LNCaP clone FGC (cell line): ENCODE measurements at regions not wholly inside any gene's neighbourhood (a gene's known extent, or its start where the extent isn't known, plus 50 kb on each side); places are given as distances from the start of the nearest gene placed in this dataset.

Experiments used
- DNase-seq: peaks from one replicate; pipeline ENCODE4 v3.0.0-alpha.2; 2011; ENCODE audit warnings: low read depth
- H3K4me3 ChIP-seq: 2 replicates; pipeline ENCODE4 v1.5.1; 2011; ENCODE audit warnings: mild to moderate bottlenecking, low read depth, low read length, control low read depth
- TF ChIP-seq, protein P1 (sequence below): IDR thresholded peaks from 2 replicates; pipeline ENCODE4 v1.5.1; 2012; ENCODE audit warnings: mild to moderate bottlenecking; ENCODE audit not compliant: control insufficient read depth, insufficient read depth; ENCODE audit errors: extremely low read depth

DNA sequence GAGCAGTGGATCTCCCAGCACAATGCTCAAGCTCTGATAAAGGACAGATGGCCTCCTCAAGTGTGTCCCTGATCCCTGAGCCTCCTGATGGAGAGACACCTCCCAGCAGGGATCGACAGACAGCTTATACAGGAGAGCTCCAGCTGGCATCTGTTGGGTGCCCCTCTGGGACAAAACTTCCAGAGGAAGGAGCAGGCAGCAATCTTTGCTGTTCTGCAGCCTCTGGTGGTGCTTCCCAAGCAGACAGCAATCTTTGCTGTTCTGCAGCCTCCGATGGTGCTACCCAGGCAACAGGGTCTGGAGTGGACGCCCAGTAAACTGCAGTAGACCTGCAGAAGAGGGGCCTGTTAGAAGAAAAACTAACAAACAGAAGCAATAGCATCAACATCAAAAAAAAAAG, 349.3 kb upstream of the SPRY2 start:
- H3K4me3 ChIP-seq, result no peak overlapping the region
- no peak for DNase-seq
- TF ChIP-seq, protein P1, sequence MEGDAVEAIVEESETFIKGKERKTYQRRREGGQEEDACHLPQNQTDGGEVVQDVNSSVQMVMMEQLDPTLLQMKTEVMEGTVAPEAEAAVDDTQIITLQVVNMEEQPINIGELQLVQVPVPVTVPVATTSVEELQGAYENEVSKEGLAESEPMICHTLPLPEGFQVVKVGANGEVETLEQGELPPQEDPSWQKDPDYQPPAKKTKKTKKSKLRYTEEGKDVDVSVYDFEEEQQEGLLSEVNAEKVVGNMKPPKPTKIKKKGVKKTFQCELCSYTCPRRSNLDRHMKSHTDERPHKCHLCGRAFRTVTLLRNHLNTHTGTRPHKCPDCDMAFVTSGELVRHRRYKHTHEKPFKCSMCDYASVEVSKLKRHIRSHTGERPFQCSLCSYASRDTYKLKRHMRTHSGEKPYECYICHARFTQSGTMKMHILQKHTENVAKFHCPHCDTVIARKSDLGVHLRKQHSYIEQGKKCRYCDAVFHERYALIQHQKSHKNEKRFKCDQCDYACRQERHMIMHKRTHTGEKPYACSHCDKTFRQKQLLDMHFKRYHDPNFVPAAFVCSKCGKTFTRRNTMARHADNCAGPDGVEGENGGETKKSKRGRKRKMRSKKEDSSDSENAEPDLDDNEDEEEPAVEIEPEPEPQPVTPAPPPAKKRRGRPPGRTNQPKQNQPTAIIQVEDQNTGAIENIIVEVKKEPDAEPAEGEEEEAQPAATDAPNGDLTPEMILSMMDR, result no peak

DNA sequence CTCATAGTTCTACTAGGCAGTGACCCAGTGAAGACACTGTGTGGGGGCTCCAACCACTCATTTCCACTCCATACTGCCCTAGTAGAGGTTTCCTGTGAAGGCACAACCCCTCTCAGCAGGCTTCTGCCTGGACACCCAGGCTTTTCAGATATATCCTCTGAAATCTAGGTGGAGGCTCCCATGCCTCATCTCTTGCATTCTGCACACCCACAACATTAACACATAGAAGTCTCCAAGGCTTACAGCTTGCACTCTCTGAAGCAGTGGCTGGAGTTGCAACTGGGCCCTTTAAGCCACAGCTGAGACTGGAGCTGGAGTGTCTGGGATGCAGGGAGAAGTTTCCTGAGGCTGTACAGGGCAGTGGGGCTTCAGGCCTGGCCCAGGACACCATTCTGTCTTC, 347.7 kb upstream of the SPRY2 start:
- H3K4me3 ChIP-seq, result no peak overlapping the region
- TF ChIP-seq, protein P1, result no peak
- no peak for DNase-seq

DNA sequence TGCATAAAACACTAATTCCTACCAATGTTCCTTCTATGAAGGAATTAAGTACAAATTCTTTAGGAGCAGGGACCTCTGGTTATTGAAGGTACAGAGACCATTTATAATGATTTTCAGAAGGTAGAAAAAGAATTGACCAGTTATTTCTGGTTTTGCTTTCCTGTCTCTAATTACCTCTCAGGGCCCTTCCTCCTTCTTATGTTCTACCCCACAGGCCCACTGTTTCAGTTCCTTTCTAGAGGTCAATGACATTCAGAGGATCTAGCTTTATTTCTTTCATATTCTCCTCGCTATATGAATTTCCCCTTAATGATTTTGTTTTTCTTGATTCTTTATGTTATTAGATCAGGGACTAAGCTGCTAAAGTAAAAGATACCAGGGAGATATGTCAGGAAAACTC, 345.0 kb upstream of the SPRY2 start:
- no peak for DNase-seq
- TF ChIP-seq, protein P1, result no peak
- H3K4me3 ChIP-seq, result no peak overlapping the region

DNA sequence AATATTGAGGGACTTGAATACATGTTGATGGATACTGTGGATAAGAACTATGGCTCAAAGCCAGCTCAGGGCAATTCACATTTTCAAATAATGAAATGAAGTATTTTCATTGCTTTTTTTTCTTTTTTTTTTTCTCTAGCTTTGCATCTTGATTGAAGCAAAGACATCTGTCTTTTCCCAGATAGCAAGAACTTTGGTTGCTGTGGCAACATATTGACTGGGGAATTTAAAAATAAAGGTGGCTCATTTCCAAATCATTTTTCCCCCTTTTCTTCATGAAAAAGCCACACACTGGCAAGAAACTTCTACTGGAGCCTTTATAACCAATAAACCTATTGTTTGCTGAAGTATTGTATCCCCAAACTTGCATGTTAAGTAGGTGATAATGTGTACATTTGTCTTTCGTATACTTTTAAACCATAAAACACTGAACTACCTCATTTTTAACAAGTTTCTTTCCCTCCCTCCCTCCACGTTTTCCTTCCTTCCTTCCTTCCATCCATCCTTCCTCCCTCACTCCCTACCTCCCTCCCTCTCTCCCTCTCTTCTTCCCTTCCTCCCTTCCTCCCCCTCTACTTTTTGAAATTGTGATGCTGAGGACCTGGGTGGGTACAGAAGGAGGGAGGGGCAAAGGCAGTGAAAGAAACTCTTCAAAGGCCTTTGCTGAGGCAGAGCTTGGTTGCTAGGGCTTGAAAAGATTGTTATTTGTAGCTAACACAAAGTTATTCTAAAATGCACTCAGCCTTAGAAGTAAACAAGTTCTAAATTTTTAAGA, 343.5 kb upstream of the SPRY2 start:
- DNase-seq, result no peak
- TF ChIP-seq, protein P1, result no peak
- no peak overlapping the region for H3K4me3 ChIP-seq

DNA sequence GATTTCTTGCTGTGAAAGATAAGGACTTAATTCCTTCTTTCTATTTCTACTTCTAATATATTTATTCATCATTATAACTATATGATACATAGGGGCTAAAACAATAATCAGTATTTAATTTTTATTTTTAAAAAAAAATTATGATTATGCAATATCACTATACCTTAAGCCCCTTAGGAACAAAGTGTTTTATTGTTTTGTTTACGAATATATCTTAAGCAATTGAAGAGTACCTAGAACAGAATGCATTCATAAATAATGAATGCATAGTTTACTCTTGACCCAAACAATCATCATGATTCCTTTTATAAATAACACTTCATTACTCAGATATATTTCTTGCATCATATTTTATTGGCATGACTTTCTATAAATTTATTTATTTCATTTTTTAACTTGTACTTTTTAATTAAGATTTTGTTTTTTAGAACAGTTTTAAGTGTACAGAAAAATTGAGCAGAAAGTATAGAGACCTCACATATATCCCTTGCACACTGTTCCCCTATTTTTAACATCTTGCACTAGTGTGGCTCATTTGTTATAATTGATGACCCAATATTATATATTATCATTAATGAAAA, 339.9 kb upstream of the SPRY2 start:
- no peak overlapping the region for H3K4me3 ChIP-seq
- TF ChIP-seq, protein P1, result no peak
- DNase-seq, result no peak

DNA sequence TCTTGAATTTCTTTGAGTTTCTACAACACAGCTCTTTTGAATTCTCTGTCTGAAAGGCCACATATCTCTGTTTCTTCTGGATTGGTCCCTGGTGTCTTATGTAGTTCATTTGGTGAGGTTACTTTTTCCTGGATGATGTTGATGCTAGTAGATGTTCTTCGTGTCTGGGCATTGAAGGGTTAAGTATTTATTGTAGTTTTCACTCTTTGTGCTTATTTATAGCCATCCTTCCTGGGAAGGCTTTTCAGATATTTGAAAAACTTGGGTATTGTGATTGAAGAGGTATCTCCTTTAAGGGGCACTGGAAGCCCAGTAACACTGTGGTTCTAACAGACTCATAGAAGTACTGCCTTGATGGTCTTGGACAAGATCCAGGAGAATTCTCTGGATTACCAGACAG, 338.5 kb upstream of the SPRY2 start:
- TF ChIP-seq, protein P1, result no peak
- no peak overlapping the region for H3K4me3 ChIP-seq
- no peak for DNase-seq
